ENCODE measurements at regions not wholly inside any gene's neighbourhood (a gene's known extent, or its start where the extent isn't known, plus 50 kb on each side); places are given as distances from the start of the nearest gene placed in this dataset.

- TF ChIP-seq POLR2AphosphoS5 (IDR thresholded peaks at IDR 0.05) (no peak), CTCF (IDR thresholded peaks at IDR 0.05) (no peak)
Measured at GRCh38 chr15:26438718-26439117, 334.1 kb downstream of the GABRB3 start.

Measured in prostate gland (tissue), 2 donors.